NT2/D1 (cell line): ENCODE measurements at regions not wholly inside any gene's neighbourhood (a gene's known extent, or its start where the extent isn't known, plus 50 kb on each side); places are given as distances from the start of the nearest gene placed in this dataset.

ENCODE experiments used
- YY1 ChIP-seq: IDR thresholded peaks from 2 replicates; pipeline ENCODE4 v1.6.1; 2011; ENCODE audit not compliant: insufficient read length, insufficient read depth
- ZNF274 ChIP-seq: IDR thresholded peaks from 2 replicates; pipeline ENCODE4 v1.6.1; 2011; ENCODE audit warnings: mild to moderate bottlenecking, low read depth, low read length

- TF ChIP-seq YY1: no peak
- TF ChIP-seq ZNF274: no peak
These were observed 60.3 kb upstream of the TBPL2 start for GRCh38 chr14:55500708-55501107.
